ENCODE measurements at regions not wholly inside any gene's neighbourhood (a gene's known extent, or its start where the extent isn't known, plus 50 kb on each side); places are given as distances from the start of the nearest gene placed in this dataset.
"Not testable (repeated sequence)": the region's sequence is repeated elsewhere in the genome, so short reads cannot be mapped to it uniquely, and the experiment has no call there.

- DNase-seq = no peak
Measured at GRCh38 chr18:71443706-71444480, 1100.2 kb downstream of the CBLN2 start.

- DNase-seq = no peak
Measured at GRCh38 chr18:71442731-71443141, 1101.4 kb downstream of the CBLN2 start.

GRCh38 chr18:71441156-71441555, 1103.0 kb downstream of the CBLN2 start:
- no peak for DNase-seq

GRCh38 chr18:71437511-71437910, 1106.6 kb downstream of the CBLN2 start:
- DNase-seq = no peak

GRCh38 chr18:71433373-71433772, 1110.8 kb downstream of the CBLN2 start:
- DNase-seq = no peak

GRCh38 chr18:71431689-71432088, 1112.5 kb downstream of the CBLN2 start:
- DNase-seq = no peak

GRCh38 chr18:71431171-71431570, 1113.0 kb downstream of the CBLN2 start:
- no peak for DNase-seq

GRCh38 chr18:71426441-71426840, 1117.7 kb downstream of the CBLN2 start:
- no peak for DNase-seq

GRCh38 chr18:71405169-71405809, 1116.4 kb downstream of the SOCS6 start:
- DNase-seq = no peak

- DNase-seq = no peak
Measured at GRCh38 chr18:71403501-71403900, 1114.7 kb downstream of the SOCS6 start.

- no peak for DNase-seq
Measured at GRCh38 chr18:71398531-71398930, 1109.7 kb downstream of the SOCS6 start.

GRCh38 chr18:71388148-71388547, 1099.3 kb downstream of the SOCS6 start:
- DNase-seq = no peak

- DNase-seq = no peak
Measured at GRCh38 chr18:71374294-71375000, 1085.6 kb downstream of the SOCS6 start.

- DNase-seq = no peak
Measured at GRCh38 chr18:71371951-71372605, 1083.2 kb downstream of the SOCS6 start.

GRCh38 chr18:71370671-71371445, 1082.0 kb downstream of the SOCS6 start:
- no peak for DNase-seq

GRCh38 chr18:71370095-71370494, 1081.2 kb downstream of the SOCS6 start:
- no peak for DNase-seq

- no peak for DNase-seq
Measured at GRCh38 chr18:71362140-71362539, 1073.3 kb downstream of the SOCS6 start.

GRCh38 chr18:71355599-71355998, 1066.8 kb downstream of the SOCS6 start:
- DNase-seq = not testable (repeated sequence)

GRCh38 chr18:71352618-71353017, 1063.8 kb downstream of the SOCS6 start:
- no peak for DNase-seq

- DNase-seq = no peak
Measured at GRCh38 chr18:71336576-71337210, 1047.8 kb downstream of the SOCS6 start.

- no peak for DNase-seq
Measured at GRCh38 chr18:71329563-71329962, 1040.7 kb downstream of the SOCS6 start.

GRCh38 chr18:71329114-71329513, 1040.3 kb downstream of the SOCS6 start:
- DNase-seq = no peak
